GM08714 (cell line): ENCODE measurements at regions not wholly inside any gene's neighbourhood (a gene's known extent, or its start where the extent isn't known, plus 50 kb on each side); places are given as distances from the start of the nearest gene placed in this dataset.
"Not testable (repeated sequence)": the region's sequence is repeated elsewhere in the genome, so short reads cannot be mapped to it uniquely, and the experiment has no call there.

Experiments
- H3K4me3 ChIP-seq: fragments of 200-500 bp; sonication (Bioruptor generic); 2 replicates; pipeline ENCODE4 v1.5.1; 2014; ENCODE audit warnings: mild to moderate bottlenecking, low read length, inconsistent platforms
- ZNF274 ChIP-seq: IDR thresholded peaks from 2 replicates; pipeline ENCODE4 v1.6.1; 2012; ENCODE audit warnings: mild to moderate bottlenecking, low read depth, low read length

- no peak for TF ChIP-seq ZNF274
These were observed 566.7 kb upstream of the KLF4 start for GRCh38 chr9:108056084-108056804.

GRCh38 chr9:108054131-108054630 is 564.6 kb upstream of the KLF4 start:
- H3K4me3 ChIP-seq = no peak overlapping the region
- no peak for TF ChIP-seq ZNF274

More at GRCh38 chr9:108056084-108056804, 566.7 kb upstream of the KLF4 start:
- no peak overlapping the region for H3K4me3 ChIP-seq

- TF ChIP-seq ZNF274 = no peak
- H3K4me3 ChIP-seq = no peak overlapping the region
These were observed 564.0 kb upstream of the KLF4 start for GRCh38 chr9:108053555-108054061.

- TF ChIP-seq ZNF274 = no peak
- H3K4me3 ChIP-seq = no peak overlapping the region
These were observed 563.0 kb upstream of the KLF4 start for GRCh38 chr9:108052431-108053080.

GRCh38 chr9:108050894-108051293 is 561.3 kb upstream of the KLF4 start:
- H3K4me3 ChIP-seq = no peak overlapping the region
- TF ChIP-seq ZNF274 = no peak

- TF ChIP-seq ZNF274 = no peak
- no peak overlapping the region for H3K4me3 ChIP-seq
These were observed 560.3 kb upstream of the KLF4 start for GRCh38 chr9:108049671-108050494.

- TF ChIP-seq ZNF274 = no peak
- H3K4me3 ChIP-seq = no peak overlapping the region
These were observed 559.5 kb upstream of the KLF4 start for GRCh38 chr9:108049026-108049607.

- no peak overlapping the region for H3K4me3 ChIP-seq
- TF ChIP-seq ZNF274 = no peak
These were observed 558.9 kb upstream of the KLF4 start for GRCh38 chr9:108048406-108049025.

- H3K4me3 ChIP-seq = not testable (repeated sequence)
These were observed 558.2 kb upstream of the KLF4 start for GRCh38 chr9:108047777-108048176.

GRCh38 chr9:108047264-108047663 is 557.7 kb upstream of the KLF4 start:
- no peak overlapping the region for H3K4me3 ChIP-seq
- no peak for TF ChIP-seq ZNF274

- no peak for TF ChIP-seq ZNF274
- no peak overlapping the region for H3K4me3 ChIP-seq
These were observed 556.3 kb upstream of the KLF4 start for GRCh38 chr9:108045851-108046250.

GRCh38 chr9:108043585-108043984 is 554.0 kb upstream of the KLF4 start:
- TF ChIP-seq ZNF274 = no peak
- H3K4me3 ChIP-seq = no peak overlapping the region

- no peak for TF ChIP-seq ZNF274
- H3K4me3 ChIP-seq = no peak overlapping the region
These were observed 552.0 kb upstream of the KLF4 start for GRCh38 chr9:108041551-108041950.

- no peak overlapping the region for H3K4me3 ChIP-seq
- no peak for TF ChIP-seq ZNF274
These were observed 551.2 kb upstream of the KLF4 start for GRCh38 chr9:108040783-108041182.
